HG03025 (cell line): ENCODE measurements at regions not wholly inside any gene's neighbourhood (a gene's known extent, or its start where the extent isn't known, plus 50 kb on each side); places are given as distances from the start of the nearest gene placed in this dataset.

Source experiments
- ATAC-seq: cut with Tn5 transposase; IDR thresholded peaks from one replicate; pipeline ENCODE4 v1.9.1; 2021; ENCODE audit warnings: mild to moderate bottlenecking, moderate library complexity; ENCODE audit not compliant: unreplicated experiment, low FRiP score

DNA sequence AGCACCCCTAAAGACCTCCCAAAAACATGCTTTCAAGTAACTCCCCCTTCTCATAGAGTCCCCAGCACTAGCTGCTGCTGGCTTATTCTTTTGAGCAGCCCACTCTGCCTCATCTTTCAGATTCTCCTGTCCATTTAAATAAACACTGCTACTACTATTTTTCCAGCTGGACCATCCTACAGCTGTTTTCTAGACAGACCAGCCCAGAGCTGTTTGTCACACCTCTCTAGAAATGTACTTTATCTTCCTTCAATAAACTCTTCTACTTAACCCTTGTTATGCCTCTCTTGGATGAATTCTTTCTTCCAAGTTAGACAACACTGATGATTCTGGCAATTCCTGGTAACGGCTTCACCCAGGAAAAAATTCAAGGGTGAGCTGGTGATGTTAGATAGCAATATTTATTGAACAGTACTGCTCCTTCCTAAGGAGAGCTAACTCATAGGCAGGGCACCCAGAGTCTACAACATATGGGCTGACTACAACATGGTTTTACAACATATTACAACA is 995.7 kb downstream of the LRFN5 start:
- ATAC-seq: no peak

DNA sequence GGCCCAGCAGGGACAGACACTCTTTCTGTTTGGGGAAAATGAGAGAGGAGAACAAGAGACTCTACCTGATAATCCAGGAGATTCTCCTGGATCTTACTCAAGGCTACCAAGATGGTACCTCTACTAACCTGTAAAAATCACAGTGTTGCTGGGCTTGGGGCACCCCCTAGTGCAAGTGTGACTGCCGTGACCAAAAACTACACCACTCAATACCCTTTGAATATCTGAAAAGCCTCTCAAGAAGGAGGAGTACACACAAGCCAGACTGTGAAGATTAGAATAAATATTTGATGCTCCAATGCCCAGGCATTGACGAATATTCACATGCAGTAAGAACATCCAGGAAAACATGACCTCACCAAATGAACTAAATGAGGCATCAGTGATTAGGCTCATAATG is 965.4 kb downstream of the LRFN5 start:
- no peak for ATAC-seq

DNA sequence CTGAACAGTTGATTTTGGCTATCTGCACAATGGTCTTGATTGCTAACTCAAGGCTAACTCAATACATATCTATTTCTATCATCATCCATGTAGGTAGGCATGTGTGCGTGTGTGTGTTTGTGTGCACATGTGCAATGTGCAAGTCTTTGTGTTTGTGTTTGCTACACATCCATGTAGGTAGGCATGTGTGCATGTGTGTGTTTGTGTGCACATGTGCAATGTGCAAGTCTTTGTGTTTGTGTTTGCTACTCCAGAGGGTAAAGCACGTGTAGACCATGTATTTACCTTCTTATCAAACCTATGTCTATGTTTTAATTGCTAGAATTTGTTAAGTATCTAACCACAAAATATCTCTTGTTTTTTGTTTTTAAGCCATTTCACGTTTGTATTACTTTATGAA is 962.6 kb downstream of the LRFN5 start:
- ATAC-seq: no peak

DNA sequence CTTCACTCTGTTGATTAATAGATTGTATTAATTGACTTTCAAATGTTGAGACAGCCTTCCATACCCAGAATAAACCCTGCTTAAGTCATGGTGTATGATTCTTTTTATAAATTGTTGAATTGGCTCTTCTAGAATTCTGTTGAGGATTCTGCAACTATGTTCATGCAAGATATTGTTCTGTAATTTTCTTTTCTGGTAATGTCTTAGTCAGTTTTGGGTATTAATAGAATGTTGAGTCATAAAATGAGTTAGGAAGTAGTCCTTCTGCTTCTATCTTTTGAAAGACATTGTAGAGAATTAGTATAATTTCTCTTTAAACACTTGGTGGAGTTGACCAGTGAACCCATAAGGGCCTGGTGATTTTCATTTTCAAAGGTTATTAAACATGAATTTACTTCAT is 958.9 kb downstream of the LRFN5 start:
- no peak for ATAC-seq

DNA sequence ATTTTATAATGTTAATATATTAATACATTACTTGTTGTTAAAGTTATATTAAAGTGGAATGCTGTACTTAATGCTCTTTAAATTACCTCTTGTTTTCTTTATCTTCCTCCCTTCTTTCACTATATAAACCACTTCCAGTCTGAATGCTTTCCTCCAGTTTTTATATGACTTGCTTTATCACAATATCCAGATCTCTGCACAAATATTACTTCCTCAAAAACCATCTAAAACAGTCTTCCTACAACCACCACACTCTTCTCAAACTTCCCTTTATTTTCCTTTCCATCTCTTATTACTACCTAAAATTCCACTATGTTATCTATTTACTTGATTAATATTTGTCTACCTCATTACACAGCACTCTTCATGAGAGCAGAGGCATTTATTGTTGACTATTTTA is 956.6 kb downstream of the LRFN5 start:
- no peak for ATAC-seq

DNA sequence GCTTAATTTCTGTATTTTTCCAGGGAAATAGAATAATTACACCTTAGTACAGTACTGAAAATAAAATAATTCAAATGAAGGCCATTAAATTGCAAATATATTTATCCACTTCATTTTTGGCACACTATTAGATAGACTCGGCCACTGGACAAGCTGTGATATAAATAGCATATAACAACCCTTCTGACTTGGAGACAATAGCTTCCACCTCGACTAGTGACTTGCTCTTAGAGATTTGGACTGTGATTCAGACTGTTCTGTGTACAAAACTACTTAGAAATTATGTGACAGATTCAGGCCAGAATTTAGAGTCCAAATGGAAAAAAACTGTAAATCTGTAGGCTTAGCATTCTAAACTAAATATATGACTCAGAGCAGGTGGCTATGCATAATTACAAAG is 949.9 kb downstream of the LRFN5 start:
- ATAC-seq: no peak

DNA sequence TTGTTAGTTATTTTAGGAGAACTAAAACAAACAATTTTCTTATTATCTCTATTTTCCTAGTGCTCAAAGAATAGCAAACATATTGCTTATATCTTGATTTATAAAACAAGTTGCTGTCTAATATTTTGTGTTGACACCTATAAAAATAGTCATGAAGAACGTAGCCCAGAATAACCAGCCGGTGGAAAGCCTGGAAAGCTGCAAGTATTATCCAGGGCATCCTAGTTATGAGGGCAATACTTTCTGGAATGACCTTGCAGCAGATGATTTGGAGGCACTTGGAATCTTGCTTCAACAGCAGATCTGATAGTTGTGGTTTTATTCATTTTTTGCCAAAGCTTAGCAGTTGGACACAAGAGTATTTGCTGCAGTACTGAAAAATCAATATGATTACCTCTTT is 948.7 kb downstream of the LRFN5 start:
- no peak for ATAC-seq

DNA sequence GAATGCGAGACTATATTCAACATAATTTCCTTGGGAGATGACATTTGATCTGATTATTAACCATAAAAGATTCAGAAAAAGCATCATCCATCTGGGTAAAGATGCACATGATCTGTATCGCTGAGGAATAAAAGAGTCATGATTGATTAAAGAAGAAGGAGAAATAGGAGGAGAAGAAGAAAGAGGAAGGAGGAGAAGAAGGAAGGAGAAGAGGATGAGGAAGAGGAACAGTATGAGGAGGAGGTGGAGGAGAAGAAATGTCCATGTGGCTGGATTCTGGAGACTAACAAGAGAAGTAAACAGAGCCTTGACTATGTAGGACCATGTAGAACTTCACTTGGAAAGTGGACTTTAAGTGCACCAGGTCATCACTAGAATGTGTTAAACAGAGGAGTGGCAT is 947.4 kb downstream of the LRFN5 start:
- ATAC-seq: no peak

DNA sequence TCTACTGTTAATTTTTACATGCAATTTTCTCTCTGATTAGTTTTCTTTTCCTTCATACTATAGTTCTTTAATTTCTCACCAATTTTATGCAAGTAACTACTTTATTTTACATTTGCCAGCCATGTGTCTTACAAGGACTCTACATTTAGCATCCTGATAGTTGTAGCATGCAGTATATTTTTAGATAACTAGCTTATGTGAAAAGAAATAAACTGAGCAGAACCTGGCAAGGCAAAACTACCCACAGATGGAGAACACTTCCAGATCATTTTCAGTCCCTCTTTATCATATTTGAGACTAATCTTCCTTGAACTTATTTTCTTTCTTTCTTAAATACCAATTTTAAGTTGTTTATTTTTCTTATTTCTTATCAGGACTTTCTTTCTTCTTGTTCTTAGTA is 943.6 kb downstream of the LRFN5 start:
- ATAC-seq: no peak

DNA sequence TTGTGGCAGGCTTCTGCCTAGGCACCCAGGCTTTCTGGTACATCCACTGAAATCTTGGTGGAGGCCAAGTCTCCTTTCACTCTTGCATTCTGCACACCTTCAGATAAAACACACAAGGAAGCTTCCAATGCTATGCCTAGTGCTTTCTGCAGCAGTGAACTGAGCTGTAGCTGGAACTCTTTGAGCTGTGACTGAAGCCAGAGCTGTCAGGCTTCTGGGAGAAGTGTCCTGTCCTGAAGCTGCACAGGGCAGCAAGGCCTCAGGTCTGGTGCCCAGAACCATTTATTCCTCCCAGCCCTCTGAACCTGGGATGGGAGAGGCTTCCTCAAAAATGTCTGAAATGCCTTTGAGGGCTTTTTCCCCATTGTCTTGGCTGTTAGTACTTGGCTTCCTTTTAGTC is 941.7 kb downstream of the LRFN5 start:
- no peak for ATAC-seq

DNA sequence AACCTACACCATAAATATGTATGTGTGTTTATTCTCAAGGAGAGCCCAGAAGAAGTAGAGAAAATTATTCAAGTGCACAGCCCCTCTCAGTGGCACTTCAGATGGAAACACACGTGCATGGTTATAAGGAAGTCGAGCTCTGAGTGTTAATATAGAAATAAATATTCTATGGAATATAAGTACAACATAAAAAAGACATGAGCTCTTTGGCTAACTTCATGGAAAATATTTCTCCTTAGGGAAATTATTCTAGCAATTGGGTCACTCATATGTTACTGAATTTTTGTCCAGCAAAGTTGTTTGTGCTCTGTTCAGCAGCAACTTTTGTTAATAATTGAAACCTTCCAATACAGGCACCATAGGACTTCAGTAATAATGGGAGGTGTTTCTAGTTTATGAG is 939.0 kb downstream of the LRFN5 start:
- ATAC-seq: no peak

DNA sequence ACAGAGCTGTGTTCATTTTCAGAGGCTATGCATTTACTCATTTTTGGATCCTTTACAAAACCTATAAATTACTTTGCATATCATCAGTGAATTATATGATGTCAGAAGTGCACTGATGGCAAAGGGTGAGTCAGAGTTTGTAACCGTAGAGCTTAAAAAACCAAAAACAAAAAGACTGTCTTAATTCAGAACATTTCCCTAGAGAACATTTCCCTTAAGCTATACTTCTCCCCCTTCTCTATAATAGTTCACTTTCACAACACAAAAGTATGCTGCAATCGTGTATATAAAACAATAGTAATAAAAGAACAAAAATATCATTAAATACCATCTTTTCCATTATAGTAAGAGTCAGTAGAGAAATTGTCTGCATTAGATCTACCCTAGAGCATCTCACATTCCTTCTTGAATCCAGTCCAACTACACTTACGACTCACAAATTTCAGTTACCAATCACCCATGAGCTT is 934.9 kb downstream of the LRFN5 start:
- no peak for ATAC-seq

DNA sequence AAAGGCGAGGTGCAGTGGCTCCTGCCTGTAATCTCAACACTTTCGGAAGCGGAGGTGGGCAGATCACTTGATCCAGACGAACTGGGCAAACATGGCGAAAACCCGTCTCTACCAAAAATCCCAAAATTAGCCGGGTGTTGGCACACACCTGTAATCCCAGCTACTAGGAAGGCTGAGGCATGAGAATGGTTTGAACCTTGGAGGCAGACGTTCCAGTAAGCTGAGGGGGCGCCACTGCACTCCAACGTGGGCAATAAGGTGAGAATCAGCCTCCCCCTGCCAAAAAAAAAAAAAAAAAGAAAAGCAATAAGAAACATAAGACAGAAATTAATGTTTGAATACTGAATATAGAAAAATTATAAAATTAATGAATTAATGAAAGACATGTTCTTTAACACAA is 928.7 kb downstream of the LRFN5 start:
- ATAC-seq: no peak

DNA sequence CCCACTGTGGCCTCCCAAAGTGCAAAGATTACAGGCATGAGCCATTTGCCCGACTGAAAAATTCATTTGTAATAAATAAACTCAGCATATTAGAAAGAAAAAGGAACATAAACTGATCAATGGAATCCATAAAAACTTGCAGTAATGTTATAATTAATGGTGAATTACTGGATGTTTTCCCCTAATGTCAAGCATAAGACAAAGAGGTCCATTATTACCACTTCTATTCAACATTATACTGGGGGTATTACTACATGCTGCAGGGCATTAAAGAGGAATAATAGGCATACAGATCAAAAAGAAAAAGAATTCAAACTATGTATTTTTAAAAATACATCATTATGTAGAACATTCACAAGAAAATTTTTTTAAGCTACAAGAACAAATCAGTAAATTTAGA is 926.8 kb downstream of the LRFN5 start:
- ATAC-seq: no peak

DNA sequence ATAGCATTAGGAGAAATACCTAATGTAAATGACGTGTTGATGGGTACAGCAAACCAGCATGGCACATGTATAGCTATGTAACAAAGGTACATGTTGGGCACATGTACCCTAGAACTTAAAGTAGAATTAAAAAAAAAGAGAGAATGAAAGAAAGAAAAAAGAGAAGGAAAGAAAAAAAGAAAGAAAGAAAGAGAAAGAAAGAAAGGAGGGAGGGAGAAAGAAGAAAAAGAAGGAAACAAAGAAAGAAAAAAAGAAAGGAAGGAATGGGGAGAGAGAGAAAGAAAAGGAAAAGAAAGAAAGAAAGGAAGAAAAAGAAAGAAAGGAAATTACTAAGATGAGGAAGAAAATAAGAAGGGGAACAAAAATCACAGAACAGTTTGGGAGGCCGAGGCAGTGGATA is 925.5 kb downstream of the LRFN5 start:
- ATAC-seq: no peak

DNA sequence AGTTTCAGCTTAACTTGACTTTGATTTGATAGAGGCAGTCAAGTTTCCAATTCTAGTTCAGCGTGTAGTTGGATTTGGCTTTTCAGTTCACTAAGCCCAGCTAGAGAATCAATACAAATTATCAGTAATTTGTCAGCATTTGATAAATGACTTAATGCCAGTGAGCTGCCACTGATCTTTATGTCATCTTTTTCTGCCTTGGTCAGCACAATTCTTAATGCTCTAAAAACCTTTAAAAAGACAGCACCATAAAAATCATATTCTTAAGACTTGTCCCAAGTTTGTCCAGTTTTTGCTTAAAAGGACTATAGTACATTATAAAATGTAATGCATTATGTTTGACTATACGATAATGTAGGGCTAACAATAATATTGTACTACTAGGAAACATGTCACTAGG is 920.5 kb downstream of the LRFN5 start:
- no peak for ATAC-seq

DNA sequence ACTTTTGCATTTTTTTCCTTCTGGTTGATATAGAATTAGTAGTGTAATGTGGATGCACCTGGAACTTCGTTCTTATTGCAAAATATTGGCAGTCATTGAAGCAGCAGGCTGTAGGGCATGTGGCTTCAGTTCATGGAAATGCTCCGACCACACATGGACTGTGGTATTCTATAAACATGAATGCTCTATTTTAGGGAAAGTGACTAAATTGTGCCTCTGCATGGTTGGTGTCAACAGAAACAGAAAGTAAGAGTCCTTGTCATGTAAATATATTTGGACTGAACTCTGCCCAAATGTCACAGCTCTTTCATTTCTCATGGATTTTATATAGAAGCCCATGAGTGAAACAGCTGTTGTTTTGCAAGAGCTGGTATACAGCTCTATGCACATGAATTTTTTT is 917.0 kb downstream of the LRFN5 start:
- peak; percentile 89 for ATAC-seq

DNA sequence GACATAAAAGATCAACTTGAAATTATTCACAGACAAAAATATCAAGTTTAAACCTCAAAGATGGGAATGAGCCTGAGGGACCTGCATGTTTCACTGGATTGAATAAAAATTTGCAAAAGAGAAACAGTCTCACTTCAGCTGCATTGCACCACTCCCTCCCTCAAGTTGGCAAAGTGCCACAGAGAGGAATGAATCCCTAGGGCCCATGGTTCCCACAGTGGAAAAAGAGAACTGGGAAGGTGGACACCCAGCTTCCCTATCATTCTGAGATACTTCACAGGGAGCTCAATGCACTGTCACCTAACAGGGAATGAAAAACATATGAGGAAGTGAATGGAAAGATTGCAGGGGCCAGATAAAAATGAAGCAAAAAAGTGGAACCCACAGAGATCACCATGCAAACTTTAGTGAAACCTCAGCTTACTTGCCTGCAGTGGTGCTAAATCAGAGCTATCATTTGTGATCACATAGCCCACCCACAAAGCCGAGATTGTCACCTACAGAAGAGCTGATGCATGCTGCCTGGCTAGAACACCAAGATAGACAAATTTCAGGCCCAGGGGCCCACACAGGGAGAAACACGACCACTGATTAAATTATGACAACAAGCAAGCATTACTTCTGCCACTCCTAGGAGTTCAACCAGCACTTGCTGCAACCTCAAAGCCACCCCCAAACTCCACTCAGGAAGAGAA is 911.3 kb downstream of the LRFN5 start:
- no peak for ATAC-seq

DNA sequence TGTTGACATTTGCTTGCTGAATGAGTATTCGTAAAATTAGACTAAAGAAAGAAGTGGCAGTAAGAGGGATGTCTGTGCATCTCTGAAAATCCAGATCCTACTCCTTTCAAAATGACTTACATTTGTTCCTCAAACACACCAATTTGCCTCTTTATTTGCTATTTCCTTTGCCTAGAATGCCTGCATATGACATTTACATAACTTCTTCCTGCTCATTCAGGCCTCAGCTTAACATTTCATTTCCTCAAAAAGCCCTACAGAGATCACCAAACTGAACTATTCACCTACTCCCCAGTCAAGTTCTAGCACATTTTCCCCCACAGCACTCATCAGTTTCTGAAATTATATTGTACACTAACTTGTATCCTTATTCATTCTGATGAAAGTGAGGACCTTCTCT is 907.2 kb downstream of the LRFN5 start:
- ATAC-seq: no peak

DNA sequence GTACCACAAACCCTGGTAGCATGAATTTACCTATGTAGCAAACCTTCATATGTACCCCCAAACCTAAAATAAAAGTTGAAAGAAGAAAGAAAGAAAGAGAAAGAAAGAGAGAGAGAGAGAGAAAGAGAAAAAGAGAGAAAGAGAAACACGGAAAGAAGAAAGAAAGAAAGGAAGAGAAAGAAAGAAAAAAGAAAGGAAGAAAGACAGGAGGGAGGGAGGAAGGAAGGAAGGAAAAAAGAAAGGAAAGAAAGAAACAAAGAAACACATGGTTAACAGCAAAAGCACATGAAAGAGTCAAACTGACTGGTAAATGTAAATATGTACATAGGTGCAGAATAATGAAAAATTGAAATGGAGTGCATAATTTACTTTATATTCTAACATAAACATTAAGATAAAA is 903.4 kb downstream of the LRFN5 start:
- no peak for ATAC-seq

DNA sequence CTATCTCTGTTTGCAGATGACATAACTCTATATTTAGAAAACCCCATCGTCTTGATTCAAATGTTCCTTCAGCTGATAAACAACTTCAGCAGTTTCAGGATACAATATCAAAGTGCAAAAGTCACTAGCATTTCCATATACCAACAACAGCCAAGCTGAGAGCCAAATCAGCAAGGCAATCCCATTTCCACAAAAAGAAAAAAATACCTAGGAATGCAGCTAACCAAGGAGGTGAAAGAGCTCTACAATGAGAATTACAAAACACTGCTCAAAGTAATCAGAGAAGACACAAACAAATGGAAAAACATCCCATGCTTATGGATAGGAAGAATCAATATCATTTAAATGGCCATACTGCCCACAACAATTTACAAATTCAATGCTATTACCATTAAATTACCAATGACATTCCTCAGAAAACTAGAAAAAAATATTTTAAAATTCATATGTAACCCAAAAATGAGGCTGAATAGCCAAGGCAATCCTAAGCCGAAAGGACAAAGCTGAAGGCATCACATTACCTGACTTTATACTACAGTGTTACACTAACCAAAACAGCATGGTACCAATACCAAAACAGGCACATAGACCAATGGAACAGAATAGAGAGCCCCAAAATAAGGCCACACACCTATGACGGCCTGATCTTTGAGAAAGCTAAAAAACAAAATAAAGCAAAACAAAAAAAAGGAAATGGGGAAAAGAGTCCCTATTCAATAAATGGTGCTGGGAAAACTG is 901.7 kb downstream of the LRFN5 start:
- no peak for ATAC-seq

DNA sequence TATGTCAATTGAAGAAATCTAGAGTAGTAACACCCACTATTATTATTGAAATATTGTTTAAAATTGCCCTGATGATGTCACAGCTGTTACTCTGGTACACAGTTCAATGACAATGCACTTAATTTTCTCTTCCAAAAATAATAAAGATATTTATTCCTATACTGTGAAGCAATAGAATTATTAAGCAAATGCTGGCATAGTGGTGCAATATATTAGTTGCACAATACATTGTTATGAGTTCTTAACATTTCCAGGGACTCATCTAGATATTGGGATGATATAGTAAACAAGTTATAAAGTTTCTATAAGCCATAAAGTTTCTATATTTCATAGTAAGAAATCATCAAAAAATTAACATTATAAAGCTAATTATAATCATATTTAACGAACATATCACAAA is 897.8 kb downstream of the LRFN5 start:
- no peak for ATAC-seq
